MCF 10A (cell line): ENCODE measurements at regions not wholly inside any gene's neighbourhood (a gene's known extent, or its start where the extent isn't known, plus 50 kb on each side); places are given as distances from the start of the nearest gene placed in this dataset.

Experiments used
- BruUV-seq: library from RNA; stranded (reverse); fragments of 400-500 nt; replicated peaks from 2 replicates; lab custom pipeline; 2021; lab: Mats Ljungman, UMichigan
- CTCF ChIA-PET: fragments of 300-600 bp; sonication (Branson Sonifier 250); formaldehyde crosslinking; extraction: SDS; loops from one replicate; lab custom pipeline; 2021; ENCODE audit warnings: antibody characterized with exemption, inconsistent platforms; lab: Yijun Ruan, JAX
- POLR2A ChIA-PET: fragments of 300-600, 350-650 bp; sonication (Branson Sonifier 250); formaldehyde crosslinking; extraction: SDS; loops from one replicate; lab custom pipeline; 2020; ENCODE audit warnings: antibody characterized with exemption, inconsistent platforms; lab: Yijun Ruan, JAX
- DNase-seq: peaks from one replicate; pipeline ENCODE4 v3.0.0-alpha.2; 2018; ENCODE audit not compliant: unreplicated experiment
- H3K27ac Mint-ChIP-seq: one replicate; pipeline ENCODE4 v1.8.0; 2022; ENCODE audit warnings: mild to moderate bottlenecking, low read depth, mixed read lengths; ENCODE audit not compliant: unreplicated experiment
- H3K27me3 Mint-ChIP-seq: one replicate; pipeline ENCODE4 v1.8.0; 2022; ENCODE audit warnings: mixed read lengths; ENCODE audit not compliant: insufficient read depth, unreplicated experiment
- H3K36me3 Mint-ChIP-seq: one replicate; pipeline ENCODE4 v1.8.0; 2022; ENCODE audit warnings: mild to moderate bottlenecking, moderate library complexity, mixed read lengths; ENCODE audit not compliant: insufficient read depth, unreplicated experiment
- H3K4me1 Mint-ChIP-seq: one replicate; pipeline ENCODE4 v1.8.0; 2022; ENCODE audit warnings: mixed read lengths; ENCODE audit not compliant: insufficient read depth, unreplicated experiment
- H3K4me3 Mint-ChIP-seq: one replicate; pipeline ENCODE4 v1.8.0; 2022; ENCODE audit warnings: mild to moderate bottlenecking, moderate library complexity, mixed read lengths; ENCODE audit not compliant: unreplicated experiment
- H3K9me3 Mint-ChIP-seq: one replicate; pipeline ENCODE4 v1.8.0; 2022; ENCODE audit warnings: mixed read lengths; ENCODE audit not compliant: unreplicated experiment
- CTCF ChIP-seq: fragments of 200-600 bp; IDR thresholded peaks from one replicate; pipeline ENCODE4 v1.8.0; 2022; ENCODE audit warnings: antibody characterized with exemption, mild to moderate bottlenecking; ENCODE audit not compliant: unreplicated experiment
- intact Hi-C: fragments of 100-400 bp; cut with micrococcal nuclease; formaldehyde crosslinking; loops from 2 replicates; pipeline ENCODE4 v1.14.1; 2022

GRCh38 chr15:81950841-81951414 is 94.9 kb downstream of the MEX3B start:
- CTCF ChIA-PET, result interaction anchor here (0.6 to 1.6 kb wide), 2 partner anchors 10 to 27 kb away, joined by 3 to 4 read pairs; no protein-coding TSS in a partner anchor
- Mint-ChIP-seq H3K36me3 (peaks cover 6% of the 10 kb centered on the region), H3K27ac (no peak overlapping the region), H3K9me3 (no peaks in the 10 kb centered on the region), H3K4me3 (no peak overlapping the region), H3K4me1 (peaks cover 5% of the 10 kb centered on the region), H3K27me3 (no peaks in the 10 kb centered on the region)
- no peak for TF ChIP-seq CTCF
- POLR2A ChIA-PET, result no interaction called here
- no TSS peak for BruUV-seq
- intact Hi-C loops, result no loop called here
- DNase-seq, result no peak

GRCh38 chr15:81948751-81949150 is 97.1 kb downstream of the MEX3B start:
- ChIA-PET POLR2A (no interaction called here), CTCF (interaction anchor here (0.6 to 1.2 kb wide), 3 partner anchors 9 to 995 kb away, joined by 4 to 5 read pairs (median 4); no protein-coding TSS in a partner anchor)
- DNase-seq, result no peak
- TF ChIP-seq CTCF, result no peak
- BruUV-seq, result no TSS peak
- peaks cover 6% of the 10 kb centered on the region for H3K36me3 Mint-ChIP-seq
- H3K27me3 Mint-ChIP-seq, result no peaks in the 10 kb centered on the region
- no peak overlapping the region for H3K4me3 Mint-ChIP-seq
- no peak overlapping the region for H3K27ac Mint-ChIP-seq
- peaks cover 5% of the 10 kb centered on the region for H3K4me1 Mint-ChIP-seq
- intact Hi-C loops, result loop anchor here (10.0 kb wide), 1 partner anchor 674 kb away; no protein-coding TSS in a partner anchor
- H3K9me3 Mint-ChIP-seq, result no peaks in the 10 kb centered on the region

- peaks cover 6% of the 10 kb centered on the region for H3K36me3 Mint-ChIP-seq
- TF ChIP-seq CTCF, result no peak
- no peaks in the 10 kb centered on the region for H3K27me3 Mint-ChIP-seq
- no peak overlapping the region for H3K4me3 Mint-ChIP-seq
- no TSS peak for BruUV-seq
- ChIA-PET CTCF (interaction anchor here (0.6 to 1.2 kb wide), 3 partner anchors 8 to 995 kb away, joined by 4 to 5 read pairs (median 4); no protein-coding TSS in a partner anchor), POLR2A (no interaction called here)
- intact Hi-C loops, result loop anchor here (10.0 kb wide), 1 partner anchor 673 kb away; no protein-coding TSS in a partner anchor
- peaks cover 5% of the 10 kb centered on the region for H3K4me1 Mint-ChIP-seq
- DNase-seq, result no peak
- no peaks in the 10 kb centered on the region for H3K9me3 Mint-ChIP-seq
- no peak overlapping the region for H3K27ac Mint-ChIP-seq
Measured at GRCh38 chr15:81948222-81948621, 97.6 kb downstream of the MEX3B start.

- peaks cover 6% of the 10 kb centered on the region for H3K36me3 Mint-ChIP-seq
- no peaks in the 10 kb centered on the region for H3K27me3 Mint-ChIP-seq
- intact Hi-C loops, result loop anchor here (10.0 kb wide), 1 partner anchor 673 kb away; no protein-coding TSS in a partner anchor
- POLR2A ChIA-PET, result no interaction called here
- BruUV-seq, result no TSS peak
- CTCF ChIA-PET, result interaction anchor here (1.2 kb wide), 1 partner anchor 11 kb away, joined by 5 read pairs; no protein-coding TSS in a partner anchor
- peak; percentile 35 for DNase-seq
- H3K4me3 Mint-ChIP-seq, result no peak overlapping the region
- no peak overlapping the region for H3K27ac Mint-ChIP-seq
- no peaks in the 10 kb centered on the region for H3K9me3 Mint-ChIP-seq
- no peak for TF ChIP-seq CTCF
- peaks cover 5% of the 10 kb centered on the region for H3K4me1 Mint-ChIP-seq
Measured at GRCh38 chr15:81947548-81947947, 98.3 kb downstream of the MEX3B start.
